NCI-H774 (cell line): ENCODE measurements at regions not wholly inside any gene's neighbourhood (a gene's known extent, or its start where the extent isn't known, plus 50 kb on each side); places are given as distances from the start of the nearest gene placed in this dataset.
"Not testable (repeated sequence)": the region's sequence is repeated elsewhere in the genome, so short reads cannot be mapped to it uniquely, and the experiment has no call there.

Experiments
- DNase-seq: peaks from one replicate; lab custom pipeline; 2025; lab: John Stamatoyannopoulos, UW

DNA sequence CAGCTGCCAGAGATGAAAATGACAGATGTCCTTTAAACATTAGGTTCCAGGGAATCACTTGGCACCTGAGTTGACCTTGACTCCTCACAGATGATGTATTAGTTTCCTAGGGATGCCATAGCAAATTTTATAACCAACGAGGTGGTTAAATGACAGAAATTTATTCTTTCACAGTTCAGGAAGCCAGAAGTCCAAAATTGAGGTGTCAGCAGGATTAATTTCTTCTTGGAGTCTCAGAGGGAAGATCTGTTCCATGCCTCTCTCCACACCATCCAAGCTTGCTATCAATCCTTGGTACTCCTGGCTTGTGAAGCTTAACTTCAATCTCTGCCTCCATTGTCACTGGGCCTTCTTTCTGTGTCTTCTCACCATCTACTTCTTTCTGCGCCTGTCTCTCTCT lies 249.7 kb upstream of the BTG1 start:
- DNase-seq = no peak

DNA sequence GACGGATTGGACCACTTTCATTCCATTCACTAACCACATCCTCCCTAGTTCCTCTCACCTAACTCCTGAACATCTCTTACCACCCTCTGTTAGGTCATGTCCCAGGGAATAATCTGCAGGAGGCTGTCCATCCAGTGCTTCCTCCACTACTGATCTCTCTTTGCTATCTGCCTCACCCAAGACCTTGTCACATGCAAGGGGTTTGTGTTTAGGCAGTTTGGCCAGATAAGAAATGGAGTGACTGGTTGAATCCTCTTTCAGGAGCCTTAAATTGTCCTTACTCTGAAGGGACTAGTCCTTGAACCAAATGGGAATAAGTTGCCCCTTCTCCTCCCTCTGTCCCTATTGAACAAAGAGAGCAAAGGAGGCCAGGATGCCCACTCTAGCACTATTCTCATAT lies 249.2 kb upstream of the BTG1 start:
- DNase-seq = no peak

DNA sequence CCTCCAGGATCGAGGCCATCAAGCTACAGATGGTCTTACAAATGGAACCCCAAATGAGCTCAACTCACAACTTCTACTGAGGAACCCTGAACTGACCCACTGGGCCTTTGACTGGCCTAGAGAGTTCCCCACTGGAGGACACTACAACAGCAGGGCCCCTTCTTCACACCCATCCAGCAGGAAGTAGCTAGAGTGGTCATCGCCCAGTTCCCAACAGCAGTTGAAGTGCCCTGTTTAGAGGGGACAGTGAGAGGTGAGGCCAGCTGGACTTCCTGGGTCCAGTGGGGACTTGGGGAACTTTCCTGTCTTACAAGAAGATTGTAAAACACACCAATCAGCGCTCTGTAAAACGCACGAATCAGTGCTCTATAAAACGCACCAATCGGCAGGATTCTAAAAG lies 247.9 kb upstream of the BTG1 start:
- no peak for DNase-seq

DNA sequence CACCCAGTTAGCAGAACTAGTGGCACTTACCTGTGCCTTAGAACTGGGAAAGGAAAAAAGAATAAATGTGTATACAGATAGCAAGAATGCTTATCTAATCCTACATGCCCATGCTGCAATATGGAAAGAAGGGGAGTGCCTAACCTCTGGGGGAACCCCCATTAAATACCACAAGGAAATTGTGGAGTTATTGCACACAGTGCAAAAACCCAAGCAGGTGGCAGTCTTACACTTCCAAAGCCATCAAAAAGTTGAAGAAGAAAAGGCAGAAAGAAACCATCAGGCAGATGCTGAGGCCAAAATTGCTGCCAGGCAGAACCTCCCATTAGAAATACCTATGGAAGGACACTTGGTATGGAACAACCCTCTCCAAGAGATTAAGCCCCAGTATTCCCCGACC lies 246.1 kb upstream of the BTG1 start:
- DNase-seq = not testable (repeated sequence)

DNA sequence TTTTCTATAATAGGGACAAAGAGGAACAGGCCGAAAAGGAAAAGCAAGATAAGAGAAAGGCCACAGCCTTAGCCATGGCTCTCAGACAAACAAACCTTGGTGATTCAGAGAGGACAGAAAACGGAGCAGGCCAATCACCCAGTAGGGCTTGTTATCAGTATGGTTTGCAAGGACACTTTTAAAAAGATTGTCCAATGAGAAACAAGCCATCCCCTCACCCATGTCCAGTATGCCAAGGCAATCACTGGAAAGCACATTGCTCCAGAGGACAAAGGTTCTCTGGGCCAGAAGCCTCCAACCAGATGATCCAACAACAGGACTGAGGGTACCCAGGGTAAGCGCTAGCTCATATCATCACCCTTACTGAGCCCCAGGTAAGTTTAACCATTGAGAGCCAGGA lies 243.8 kb upstream of the BTG1 start:
- DNase-seq = no peak

DNA sequence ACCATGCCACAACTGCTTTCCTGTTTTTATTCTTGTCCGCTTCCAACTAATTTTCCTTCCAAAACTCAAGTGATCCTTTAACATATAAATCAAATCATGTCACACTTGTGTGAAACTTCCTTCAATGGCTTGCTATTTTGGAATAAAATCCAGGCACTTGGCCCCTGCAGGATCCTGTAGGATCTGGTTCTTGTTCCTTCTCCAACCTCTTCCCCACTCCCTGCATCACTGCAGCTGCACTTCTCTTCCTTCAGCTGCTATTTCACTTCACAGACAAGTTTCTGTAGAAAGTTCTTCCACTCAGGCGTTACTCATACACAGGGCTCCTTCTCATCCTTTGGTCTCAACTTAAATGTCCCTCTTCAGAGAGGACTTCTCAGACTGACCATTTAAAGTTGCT lies 239.7 kb upstream of the BTG1 start:
- no peak for DNase-seq

DNA sequence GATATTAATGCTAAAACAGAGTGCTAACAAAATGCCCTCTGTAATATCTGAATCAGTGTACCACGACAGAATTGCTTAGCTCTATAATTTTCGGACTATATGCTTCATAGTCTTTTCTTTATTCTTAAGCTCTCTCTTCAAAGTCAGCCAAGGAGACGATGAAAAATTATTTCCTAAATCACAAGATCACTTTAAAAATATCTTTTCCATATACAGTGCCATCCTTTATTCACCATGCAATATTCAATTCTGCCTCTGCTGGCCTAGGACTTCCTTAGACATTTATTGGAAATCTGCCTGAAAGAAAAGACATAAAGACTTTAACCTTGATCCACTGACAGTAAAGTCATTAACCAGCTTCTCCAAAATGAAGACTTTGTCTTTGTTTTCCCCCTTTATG lies 238.9 kb upstream of the BTG1 start:
- DNase-seq = no peak

DNA sequence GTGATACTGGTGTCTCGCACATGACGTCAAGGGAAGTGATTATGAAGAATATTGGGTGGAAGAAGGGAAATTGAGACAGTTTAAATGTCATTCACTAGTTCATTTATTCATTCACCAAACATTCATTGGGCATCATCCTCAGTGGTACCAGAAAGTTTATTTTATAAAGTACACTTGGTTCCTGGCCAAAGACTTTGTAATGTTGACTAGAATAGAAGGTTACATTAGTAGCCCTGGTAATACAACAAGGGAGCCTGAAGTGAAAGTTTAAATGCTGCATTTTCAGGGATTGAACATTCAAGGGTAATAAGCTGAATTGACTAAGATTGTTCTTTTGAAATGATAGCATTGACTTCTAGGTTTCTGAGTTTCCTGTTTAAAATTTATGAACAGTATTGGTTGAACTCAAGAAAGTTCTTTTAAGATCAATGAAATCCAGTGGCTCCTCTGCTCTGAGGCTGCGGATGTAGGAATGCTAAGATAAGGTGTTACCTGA lies 236.8 kb upstream of the BTG1 start:
- no peak for DNase-seq

DNA sequence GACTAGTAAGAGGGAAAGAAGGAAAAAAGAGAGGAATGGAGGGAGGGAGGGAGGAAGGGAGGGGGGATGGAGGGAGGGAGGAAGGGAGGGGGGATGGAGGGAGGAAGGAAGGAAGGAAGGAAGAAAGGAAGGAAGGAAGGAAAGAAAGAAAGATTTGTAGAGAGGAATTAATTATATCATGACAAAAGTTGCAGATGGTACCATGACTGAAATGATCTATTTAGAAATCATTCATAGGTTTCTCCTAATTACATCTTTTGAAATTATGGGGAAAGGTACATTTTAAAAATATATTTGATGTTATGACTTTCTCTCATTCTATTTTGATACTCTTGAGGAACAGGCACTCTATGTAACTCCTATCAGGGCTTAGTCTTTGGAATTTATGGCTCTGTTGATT lies 236.2 kb upstream of the BTG1 start:
- no peak for DNase-seq

DNA sequence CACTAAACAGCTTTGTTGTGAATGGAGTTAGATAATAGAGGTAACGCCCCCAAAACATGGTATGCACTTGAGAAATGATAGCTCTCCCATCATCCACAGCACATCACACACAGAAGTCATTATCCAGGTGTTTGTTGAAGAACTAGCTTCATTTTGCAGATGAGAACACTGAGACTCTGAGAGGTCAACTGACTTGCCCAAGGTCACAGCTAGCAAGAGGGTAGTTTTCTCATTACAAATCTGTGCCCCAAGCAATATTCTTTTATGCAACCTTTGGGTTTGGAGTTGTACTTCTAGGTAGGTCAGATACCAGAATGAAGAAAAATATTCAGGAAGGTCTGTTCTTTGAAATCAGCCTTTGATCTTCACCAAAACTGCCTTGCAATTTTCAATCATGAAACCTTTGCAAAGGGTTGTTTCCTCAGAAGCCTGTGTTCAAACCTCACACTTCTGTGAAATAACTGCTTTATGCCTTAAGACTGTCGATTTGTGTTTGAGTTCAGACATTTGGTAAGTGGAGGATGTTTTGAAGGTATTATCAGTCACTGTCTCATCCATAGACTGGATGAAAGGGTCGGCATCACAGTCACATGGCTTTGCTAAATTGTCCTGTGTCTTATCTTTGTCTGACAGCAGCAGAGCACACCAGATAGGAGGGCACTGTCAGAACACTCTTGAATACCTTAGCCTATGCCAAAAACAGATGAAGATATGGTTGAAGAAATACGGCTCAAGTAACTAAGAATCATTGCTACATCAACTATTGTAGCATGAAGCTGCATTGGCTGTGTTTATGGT lies 233.2 kb upstream of the BTG1 start:
- no peak for DNase-seq

DNA sequence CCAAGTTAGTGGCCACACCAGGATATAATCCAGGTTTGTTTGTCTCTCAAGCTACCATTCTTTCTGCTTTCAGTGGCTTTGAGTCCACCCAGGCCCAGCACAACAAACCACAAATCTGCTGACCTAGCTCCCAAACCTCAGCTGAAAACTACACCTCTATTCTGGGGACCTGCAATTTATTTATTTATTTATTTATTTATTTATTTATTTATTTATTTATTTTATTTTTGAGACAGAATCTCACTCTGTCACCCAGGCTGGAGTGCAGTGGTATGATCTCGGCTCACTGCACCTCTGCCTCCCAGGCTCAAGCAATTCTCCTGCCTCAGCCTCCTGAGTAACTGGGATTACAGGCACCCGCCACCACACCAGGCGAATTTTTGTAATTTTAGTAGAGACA lies 229.9 kb upstream of the BTG1 start:
- DNase-seq = not testable (repeated sequence)

DNA sequence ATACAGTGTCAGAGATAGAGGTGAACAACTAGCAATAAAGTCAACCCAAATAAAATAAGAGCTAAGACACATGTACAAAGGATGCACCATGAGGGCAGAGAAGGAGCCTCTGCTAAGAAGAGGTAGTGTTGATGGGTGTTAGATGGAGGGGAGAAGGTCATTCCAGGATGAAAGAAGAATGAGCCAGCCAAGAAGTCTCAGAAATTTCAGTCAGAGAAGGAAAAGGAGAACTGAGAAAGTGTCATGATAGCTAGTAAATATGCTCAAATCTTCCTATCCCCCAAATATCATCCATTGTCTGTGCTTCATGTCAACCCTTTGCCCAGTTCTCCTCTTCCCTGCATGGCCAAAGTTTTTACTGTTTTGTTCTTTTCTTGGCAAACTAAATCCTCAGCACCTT lies 225.2 kb upstream of the BTG1 start:
- DNase-seq = no peak

DNA sequence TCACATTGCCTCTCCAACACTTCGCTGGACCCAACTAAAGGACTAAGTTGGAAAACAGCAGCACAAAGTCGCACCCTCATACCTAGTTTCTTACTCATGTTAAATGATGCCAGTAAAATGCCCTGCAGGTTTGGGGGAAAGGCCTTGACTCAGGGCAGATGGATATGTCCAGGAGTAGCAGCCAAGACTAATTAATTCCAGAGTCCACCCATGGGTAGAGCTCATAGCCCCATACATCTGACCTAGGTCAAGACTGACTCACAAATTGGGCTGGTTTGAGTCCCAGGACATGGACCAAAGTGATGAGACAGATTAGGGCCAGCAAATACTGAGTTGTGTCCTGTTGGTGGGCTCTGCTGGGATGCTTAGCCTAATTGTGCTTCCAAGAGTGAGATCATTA lies 224.0 kb upstream of the BTG1 start:
- DNase-seq = no peak

DNA sequence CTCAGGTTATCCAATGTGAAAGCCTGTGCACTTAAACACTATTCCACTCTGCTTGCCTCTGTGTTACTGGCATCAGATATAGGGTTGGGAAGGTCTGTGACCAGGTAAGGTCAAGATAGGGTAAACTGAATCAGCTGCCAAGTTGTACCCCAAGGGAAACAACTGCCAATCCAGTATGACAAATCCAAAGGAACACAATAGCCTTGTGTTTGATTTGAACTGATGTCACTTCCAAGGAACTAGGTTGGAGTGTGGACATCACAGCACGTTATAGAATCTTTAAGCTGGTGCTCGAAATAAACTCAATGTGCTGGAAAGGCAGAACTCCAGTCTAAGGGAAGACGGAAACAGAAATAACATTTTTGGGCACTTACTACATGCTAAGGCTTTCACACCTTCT lies 223.4 kb upstream of the BTG1 start:
- DNase-seq = no peak

DNA sequence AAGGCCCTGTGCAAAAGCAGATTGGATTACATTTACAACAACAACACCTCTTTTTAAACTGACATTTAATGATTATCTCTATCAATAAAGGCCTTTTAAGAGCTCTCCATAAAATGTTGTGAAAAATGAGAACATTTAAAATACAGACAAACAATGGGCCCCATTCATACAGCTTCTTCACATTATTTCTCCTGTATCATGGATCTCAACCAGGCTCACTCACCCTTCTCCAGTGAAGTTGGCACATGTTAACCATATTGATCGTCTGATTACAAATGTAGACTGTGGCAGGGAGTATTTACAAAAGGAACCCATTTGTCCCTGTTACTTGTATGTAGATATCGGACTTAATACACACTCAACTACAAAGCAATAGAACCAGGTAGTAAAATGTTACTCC lies 220.2 kb upstream of the BTG1 start:
- peak; percentile 26 for DNase-seq

DNA sequence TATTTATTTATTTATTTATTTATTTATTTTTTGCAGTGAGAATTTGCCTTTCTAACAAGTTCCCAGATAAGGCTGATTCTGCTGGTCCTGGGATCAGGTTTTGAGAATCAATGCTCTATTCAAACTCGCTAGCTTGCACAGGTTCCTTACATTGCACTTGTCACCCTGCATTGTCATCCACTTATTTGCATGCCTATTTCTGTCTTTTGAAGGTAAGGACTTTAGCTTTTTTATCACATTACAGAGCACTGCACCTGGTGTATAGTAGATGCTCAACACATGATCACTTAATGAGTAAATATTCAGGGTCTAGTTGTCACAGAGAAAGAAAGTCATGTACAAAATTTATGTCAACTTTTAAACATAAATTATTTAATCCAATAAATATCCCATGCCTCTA lies 219.7 kb upstream of the BTG1 start:
- no peak for DNase-seq

DNA sequence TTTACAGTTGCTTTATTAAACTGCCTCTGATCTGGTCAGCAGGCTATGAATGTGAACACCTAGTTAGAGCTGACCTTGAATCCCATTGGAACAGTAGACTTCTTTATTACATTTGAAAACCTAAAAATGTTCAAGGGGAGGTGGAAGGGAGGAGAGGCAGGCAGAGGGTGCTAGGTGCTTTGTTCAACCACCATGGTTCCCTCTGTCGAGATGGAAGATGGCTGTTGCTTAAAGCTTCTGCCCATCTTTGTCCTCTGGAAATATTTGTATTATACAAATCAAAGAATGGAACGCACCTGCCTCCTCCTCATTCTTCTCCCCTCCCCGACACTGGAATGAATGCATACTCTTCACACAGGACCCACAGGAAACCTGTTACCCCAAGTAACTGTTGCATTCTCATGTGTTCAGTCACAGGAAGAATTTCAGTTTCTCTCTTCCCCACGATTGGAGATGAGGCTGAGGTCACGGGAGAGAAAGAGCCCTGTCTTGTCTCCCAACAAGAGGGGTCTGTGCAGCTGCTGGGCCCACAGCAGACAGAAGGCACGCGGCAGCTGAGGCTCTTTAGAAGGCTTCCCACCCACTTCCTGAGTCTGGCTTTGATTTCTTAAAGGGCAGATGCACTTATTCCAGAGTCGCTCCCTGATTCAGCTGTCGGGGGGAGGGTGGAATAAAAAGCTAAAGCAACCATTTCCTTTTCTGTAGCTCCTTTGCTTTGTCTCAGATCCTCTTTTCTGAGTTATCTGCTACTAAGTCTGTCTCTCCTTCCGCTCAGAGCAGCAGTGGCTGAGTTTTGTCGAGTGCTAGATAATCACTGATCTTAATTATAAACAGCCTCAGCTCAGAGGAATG lies 217.9 kb upstream of the BTG1 start:
- no peak for DNase-seq

DNA sequence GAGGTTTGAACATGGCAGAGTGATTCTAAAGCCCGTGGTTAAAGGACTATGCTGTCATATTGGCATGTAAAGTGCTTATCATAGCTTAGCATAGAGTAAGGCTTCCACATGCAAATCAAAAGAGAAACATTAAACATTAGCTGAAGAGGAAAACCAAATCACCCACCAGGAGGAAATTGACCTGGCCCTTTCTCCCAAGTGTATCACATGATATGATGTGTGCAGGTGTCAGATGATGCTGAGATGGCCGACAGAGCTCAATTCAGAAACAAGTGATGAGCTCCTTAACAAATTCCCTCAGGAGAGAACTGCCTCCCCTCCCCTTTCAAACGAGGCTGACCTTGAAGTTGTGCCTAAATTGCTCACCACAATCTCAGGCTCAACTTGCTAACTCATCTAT lies 217.1 kb upstream of the BTG1 start:
- no peak for DNase-seq

DNA sequence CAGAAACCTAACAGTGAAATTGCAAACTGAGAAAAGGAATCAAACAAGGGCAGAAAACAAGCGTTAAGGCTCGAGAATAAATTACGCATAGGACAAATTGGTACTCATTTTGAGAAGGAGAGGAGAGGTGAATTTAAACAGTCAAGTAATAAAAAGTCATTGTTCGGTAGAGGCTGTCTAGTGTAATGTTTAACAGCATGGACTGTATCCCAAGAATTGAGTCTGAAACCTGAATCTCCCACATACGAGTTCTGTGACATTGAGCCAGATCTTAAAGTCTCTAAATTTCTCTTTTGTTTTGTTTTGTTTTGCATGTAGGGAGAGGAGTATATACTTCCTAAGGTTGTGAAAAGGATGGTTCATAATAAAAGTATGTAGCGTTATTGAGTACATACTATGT lies 216.5 kb upstream of the BTG1 start:
- DNase-seq = no peak

DNA sequence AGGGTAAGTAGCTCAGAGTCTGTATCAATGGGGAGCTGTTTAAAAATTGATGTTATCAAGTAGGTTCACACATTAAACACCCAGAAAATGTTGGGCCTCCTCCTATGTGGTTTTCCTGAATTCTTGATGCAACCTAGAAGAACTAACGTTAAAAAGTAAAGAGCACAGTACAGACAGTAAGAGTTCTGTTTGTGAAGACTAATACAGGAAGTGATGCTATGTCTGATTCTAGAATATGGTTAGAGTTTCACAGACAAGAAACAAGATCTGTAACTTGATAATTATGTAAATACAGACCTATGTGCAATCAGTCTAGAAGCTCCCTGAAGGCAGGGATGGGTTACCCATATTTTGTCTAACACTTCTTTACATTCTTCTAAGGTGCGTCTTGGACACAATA lies 214.9 kb upstream of the BTG1 start:
- DNase-seq = no peak

DNA sequence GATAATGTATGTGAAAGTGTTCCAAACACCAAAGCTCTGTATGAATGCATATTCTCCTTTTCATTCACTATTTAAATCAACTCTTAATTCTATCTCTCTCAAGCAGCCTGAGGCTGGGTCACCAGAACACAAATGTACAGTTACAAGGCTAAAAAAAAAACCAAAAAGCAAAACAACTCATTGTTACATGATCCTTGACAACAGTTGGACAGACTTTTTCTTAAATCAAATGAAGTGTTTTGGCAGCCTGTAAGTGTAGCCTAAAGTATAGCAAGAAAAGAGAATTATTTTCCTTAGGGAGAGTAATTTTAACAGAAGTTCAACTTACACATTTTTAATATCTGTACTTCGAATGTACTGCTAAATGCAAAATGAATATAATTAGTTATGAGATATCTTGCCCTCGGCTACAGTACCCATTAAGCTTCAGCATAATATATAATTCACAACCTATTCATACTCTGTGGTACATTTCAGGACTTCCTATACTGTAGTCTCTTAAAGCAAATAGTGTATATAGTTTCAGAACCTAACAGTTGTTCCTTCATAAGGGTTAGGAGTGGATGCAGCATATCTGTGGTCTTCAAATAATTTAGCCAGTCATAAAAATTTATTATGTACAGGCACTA lies 214.0 kb upstream of the BTG1 start:
- no peak for DNase-seq

DNA sequence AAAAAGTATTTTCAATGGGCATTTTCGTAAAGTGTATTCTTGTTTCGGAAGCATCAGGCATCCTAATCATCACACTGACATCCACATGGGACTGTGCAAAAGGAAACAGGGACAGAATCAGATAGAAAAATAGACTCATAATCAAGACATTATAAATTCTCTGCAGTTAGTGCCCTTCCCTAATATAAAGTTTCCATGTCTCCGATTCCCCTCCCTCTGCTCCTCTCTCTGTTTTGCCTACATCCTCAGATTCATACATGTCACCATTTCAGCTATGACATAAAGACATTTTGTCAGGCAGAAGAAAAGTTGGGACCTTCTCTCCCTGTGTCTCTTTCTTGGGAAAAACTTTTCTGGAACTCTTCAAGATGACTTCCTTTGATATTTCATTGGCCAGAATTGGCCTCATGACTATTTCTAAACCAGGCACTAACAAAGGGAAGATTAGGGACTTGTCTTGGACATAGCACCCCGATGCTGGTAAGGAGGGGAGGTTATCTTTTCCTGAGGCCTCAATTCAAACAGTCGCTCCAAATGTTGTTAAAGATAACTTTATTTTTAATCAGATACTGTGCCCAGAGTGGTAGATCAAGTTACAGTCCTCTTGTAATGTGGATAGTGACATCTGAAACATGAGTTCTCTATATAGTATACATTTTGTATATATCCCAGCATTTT lies 212.1 kb upstream of the BTG1 start:
- no peak for DNase-seq
